ENCODE measurements at regions not wholly inside any gene's neighbourhood (a gene's known extent, or its start where the extent isn't known, plus 50 kb on each side); places are given as distances from the start of the nearest gene placed in this dataset.
"Not testable (repeated sequence)": the region's sequence is repeated elsewhere in the genome, so short reads cannot be mapped to it uniquely, and the experiment has no call there.

DNA sequence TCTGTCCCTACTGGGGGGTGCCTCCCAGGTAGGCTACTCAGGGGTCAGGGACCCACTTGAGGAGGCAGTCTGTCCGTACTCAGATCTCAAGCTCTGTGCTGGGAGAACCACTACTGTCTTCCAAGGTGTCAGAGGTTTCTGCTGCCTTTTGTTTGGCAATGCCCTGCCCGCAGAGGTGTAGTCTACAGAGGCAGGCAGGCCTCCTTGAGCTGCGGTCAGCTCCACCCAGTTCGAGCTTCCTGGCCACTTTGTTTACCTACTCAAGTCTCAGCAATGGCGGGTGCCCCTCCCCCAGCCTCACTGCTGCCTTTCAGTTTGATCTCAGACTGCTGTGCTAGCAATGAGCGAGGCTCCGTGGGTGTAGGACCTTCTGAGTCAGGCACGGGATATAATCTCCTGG, 263.1 kb upstream of the DAB2 start:
- H2BK5ac ChIP-seq (ENCODE audit: low read length); H3K4me1 ChIP-seq (ENCODE audit: control insufficient read depth, low read depth, low read length); H3K79me1 ChIP-seq (ENCODE audit: low read length); H3K79me2 ChIP-seq (ENCODE audit: control insufficient read depth, insufficient read depth, low read length); H3K4ac ChIP-seq (ENCODE audit: low read depth, low read length); H3K27me3 ChIP-seq (ENCODE audit: insufficient read depth, low read length, poor library complexity); H2BK15ac ChIP-seq (replicated peaks; ENCODE audit: low read depth); H3K27ac ChIP-seq (ENCODE audit: low read depth, low read length); H3K36me3 ChIP-seq (ENCODE audit: control insufficient read depth, insufficient read depth, low read length); H3K4me2 ChIP-seq (ENCODE audit: low read length); H4K5ac ChIP-seq (ENCODE audit: low read length); H3K56ac ChIP-seq (ENCODE audit: low read length); DNase-seq; H2BK120ac ChIP-seq (ENCODE audit: low read depth, low read length); H2AK5ac ChIP-seq (ENCODE audit: low read length); H3K18ac ChIP-seq (ENCODE audit: low read length); H3K9ac ChIP-seq (ENCODE audit: low read length); H3K23ac ChIP-seq (ENCODE audit: low read length); H4K8ac ChIP-seq (ENCODE audit: low read depth, low read length); H3K4me3 ChIP-seq (ENCODE audit: low read length): not testable (repeated sequence)
- WGBS (ENCODE audit: extremely low coverage, insufficient coverage, low lambda C conversion rate) = no CpG with 5 or more reads among the region's 8 CpGs

- Histone ChIP-seq H3K79me2 (ENCODE audit: control insufficient read depth, insufficient read depth, low read length) (no peaks in the 10 kb centered on the region), H3K4ac (ENCODE audit: low read depth, low read length) (no peak overlapping the region), H2BK15ac (replicated peaks; ENCODE audit: low read depth) (no peak overlapping the region), H3K79me1 (ENCODE audit: low read length) (no peaks in the 10 kb centered on the region), H3K23ac (ENCODE audit: low read length) (no peak overlapping the region), H3K4me2 (ENCODE audit: low read length) (no peak overlapping the region), H3K9ac (ENCODE audit: low read length) (no peak overlapping the region), H2BK5ac (ENCODE audit: low read length) (no peak overlapping the region), H3K18ac (ENCODE audit: low read length) (no peak overlapping the region), H3K27me3 (ENCODE audit: insufficient read depth, low read length, poor library complexity) (no peaks in the 10 kb centered on the region), H3K4me3 (ENCODE audit: low read length) (no peak overlapping the region), H3K36me3 (ENCODE audit: control insufficient read depth, insufficient read depth, low read length) (no peaks in the 10 kb centered on the region), H2BK120ac (ENCODE audit: low read depth, low read length) (no peak overlapping the region), H4K8ac (ENCODE audit: low read depth, low read length) (no peak overlapping the region), H3K56ac (ENCODE audit: low read length) (no peak overlapping the region), H3K27ac (ENCODE audit: low read depth, low read length) (no peak overlapping the region), H4K5ac (ENCODE audit: low read length) (no peak overlapping the region), H3K4me1 (ENCODE audit: control insufficient read depth, low read depth, low read length) (no peaks in the 10 kb centered on the region), H2AK5ac (ENCODE audit: low read length) (no peak overlapping the region)
- WGBS (ENCODE audit: extremely low coverage, insufficient coverage, low lambda C conversion rate) = 100% methylated on average over 1 of the region's 1 CpG
- DNase-seq = no peak
Measured at GRCh38 chr5:39680213-39680612, 255.4 kb upstream of the DAB2 start.

DNA sequence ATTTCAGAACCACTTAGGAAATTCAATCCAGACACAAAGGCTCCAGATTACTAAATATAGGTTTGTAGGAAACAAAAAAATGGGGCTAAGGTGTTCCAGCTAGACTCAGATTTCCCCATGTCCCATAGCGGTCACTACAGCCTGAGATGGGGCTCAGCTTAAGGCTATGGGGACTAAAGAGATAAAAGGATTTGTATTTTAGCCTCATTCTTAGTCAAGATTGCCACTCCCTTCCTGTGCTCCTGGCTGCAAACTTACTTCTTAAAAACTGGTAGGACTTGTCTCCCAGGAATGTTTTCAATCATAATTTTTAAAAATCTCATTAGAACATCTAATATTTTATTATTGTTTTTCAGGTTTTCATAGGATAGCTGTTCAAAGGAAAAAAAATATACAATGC, 253.8 kb upstream of the DAB2 start:
- H3K56ac ChIP-seq (ENCODE audit: low read length) = no peak overlapping the region
- no CpG with 5 or more reads among the region's 1 CpG for whole genome bisulfite sequencing (ENCODE audit: extremely low coverage, insufficient coverage, low lambda C conversion rate)
- no peak overlapping the region for H4K8ac ChIP-seq (ENCODE audit: low read depth, low read length)
- H3K27me3 ChIP-seq (ENCODE audit: insufficient read depth, low read length, poor library complexity) = no peaks in the 10 kb centered on the region
- H3K4ac ChIP-seq (ENCODE audit: low read depth, low read length) = no peak overlapping the region
- no peak overlapping the region for H2BK120ac ChIP-seq (ENCODE audit: low read depth, low read length)
- no peak overlapping the region for H2AK5ac ChIP-seq (ENCODE audit: low read length)
- H2BK15ac ChIP-seq (replicated peaks; ENCODE audit: low read depth) = no peak overlapping the region
- DNase-seq = no peak
- H3K27ac ChIP-seq (ENCODE audit: low read depth, low read length) = no peak overlapping the region
- no peaks in the 10 kb centered on the region for H3K79me1 ChIP-seq (ENCODE audit: low read length)
- H3K4me3 ChIP-seq (ENCODE audit: low read length) = no peak overlapping the region
- no peak overlapping the region for H3K18ac ChIP-seq (ENCODE audit: low read length)
- H3K4me1 ChIP-seq (ENCODE audit: control insufficient read depth, low read depth, low read length) = no peaks in the 10 kb centered on the region
- H3K36me3 ChIP-seq (ENCODE audit: control insufficient read depth, insufficient read depth, low read length) = no peaks in the 10 kb centered on the region
- no peak overlapping the region for H4K5ac ChIP-seq (ENCODE audit: low read length)
- H3K4me2 ChIP-seq (ENCODE audit: low read length) = no peak overlapping the region
- no peak overlapping the region for H2BK5ac ChIP-seq (ENCODE audit: low read length)
- no peaks in the 10 kb centered on the region for H3K79me2 ChIP-seq (ENCODE audit: control insufficient read depth, insufficient read depth, low read length)
- H3K9ac ChIP-seq (ENCODE audit: low read length) = no peak overlapping the region
- H3K23ac ChIP-seq (ENCODE audit: low read length) = no peak overlapping the region

GRCh38 chr5:39675676-39676075, 250.9 kb upstream of the DAB2 start:
- no peak overlapping the region for H2AK5ac ChIP-seq (ENCODE audit: low read length)
- H4K5ac ChIP-seq (ENCODE audit: low read length) = no peak overlapping the region
- H3K79me2 ChIP-seq (ENCODE audit: control insufficient read depth, insufficient read depth, low read length) = no peaks in the 10 kb centered on the region
- no peak overlapping the region for H4K8ac ChIP-seq (ENCODE audit: low read depth, low read length)
- no peaks in the 10 kb centered on the region for H3K4me1 ChIP-seq (ENCODE audit: control insufficient read depth, low read depth, low read length)
- no CpG with 5 or more reads among the region's 2 CpGs for WGBS (ENCODE audit: extremely low coverage, insufficient coverage, low lambda C conversion rate)
- no peaks in the 10 kb centered on the region for H3K36me3 ChIP-seq (ENCODE audit: control insufficient read depth, insufficient read depth, low read length)
- H3K23ac ChIP-seq (ENCODE audit: low read length) = no peak overlapping the region
- no peak overlapping the region for H3K4ac ChIP-seq (ENCODE audit: low read depth, low read length)
- H2BK5ac ChIP-seq (ENCODE audit: low read length) = no peak overlapping the region
- H3K56ac ChIP-seq (ENCODE audit: low read length) = no peak overlapping the region
- H3K9ac ChIP-seq (ENCODE audit: low read length) = no peak overlapping the region
- no peak overlapping the region for H3K18ac ChIP-seq (ENCODE audit: low read length)
- no peak overlapping the region for H2BK120ac ChIP-seq (ENCODE audit: low read depth, low read length)
- H3K4me2 ChIP-seq (ENCODE audit: low read length) = no peak overlapping the region
- H3K27ac ChIP-seq (ENCODE audit: low read depth, low read length) = no peak overlapping the region
- H2BK15ac ChIP-seq (replicated peaks; ENCODE audit: low read depth) = no peak overlapping the region
- H3K4me3 ChIP-seq (ENCODE audit: low read length) = no peak overlapping the region
- no peak for DNase-seq
- no peaks in the 10 kb centered on the region for H3K27me3 ChIP-seq (ENCODE audit: insufficient read depth, low read length, poor library complexity)
- no peaks in the 10 kb centered on the region for H3K79me1 ChIP-seq (ENCODE audit: low read length)

DNA sequence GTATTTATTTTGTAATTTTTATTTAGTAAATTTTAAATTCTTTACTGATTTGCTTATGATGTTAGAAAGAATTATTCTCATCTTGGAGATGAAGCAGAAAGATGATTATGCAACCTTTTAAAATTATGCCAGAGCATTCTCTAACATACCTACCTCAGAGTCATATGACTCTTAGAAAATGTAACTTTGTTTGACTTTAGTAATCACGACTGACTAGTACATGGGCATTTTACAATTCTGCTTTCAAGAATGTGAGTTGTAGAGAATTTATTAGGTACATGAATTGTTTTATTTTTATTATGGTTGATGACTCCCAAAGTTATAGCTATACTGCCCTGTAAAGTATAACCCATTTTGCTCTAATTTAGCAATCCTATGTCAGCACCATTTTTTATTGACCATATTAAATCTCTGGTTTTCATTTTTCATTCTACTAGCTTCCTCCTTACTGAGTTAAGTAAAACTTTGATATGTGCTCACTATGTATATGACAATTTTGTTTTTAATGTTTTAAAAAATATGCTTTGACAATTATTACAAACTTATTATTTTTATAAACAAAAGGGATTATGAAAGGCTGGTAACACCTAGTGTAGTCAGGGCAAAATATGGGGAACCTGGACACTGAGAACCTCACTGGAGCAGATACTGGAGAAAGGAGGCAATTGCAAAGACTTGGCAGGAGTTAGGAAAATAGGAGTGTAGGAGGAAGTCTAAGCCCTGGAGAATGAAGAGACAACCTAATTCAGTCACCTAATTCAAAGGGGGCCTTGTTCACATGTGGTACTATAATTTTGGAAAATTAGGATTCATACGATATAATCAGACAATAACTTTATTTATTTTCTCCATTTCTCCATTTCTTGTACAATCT, 249.7 kb upstream of the DAB2 start:
- Histone ChIP-seq H3K79me2 (ENCODE audit: control insufficient read depth, insufficient read depth, low read length) (no peaks in the 10 kb centered on the region), H2BK15ac (replicated peaks; ENCODE audit: low read depth) (no peak overlapping the region), H3K4me3 (ENCODE audit: low read length) (no peak overlapping the region), H2AK5ac (ENCODE audit: low read length) (no peak overlapping the region), H3K27me3 (ENCODE audit: insufficient read depth, low read length, poor library complexity) (no peaks in the 10 kb centered on the region), H3K4ac (ENCODE audit: low read depth, low read length) (no peak overlapping the region), H3K23ac (ENCODE audit: low read length) (no peak overlapping the region), H3K56ac (ENCODE audit: low read length) (no peak overlapping the region), H3K9ac (ENCODE audit: low read length) (no peak overlapping the region), H3K4me2 (ENCODE audit: low read length) (no peak overlapping the region), H3K79me1 (ENCODE audit: low read length) (no peaks in the 10 kb centered on the region), H3K27ac (ENCODE audit: low read depth, low read length) (no peak overlapping the region), H2BK120ac (ENCODE audit: low read depth, low read length) (no peak overlapping the region), H2BK5ac (ENCODE audit: low read length) (no peak overlapping the region), H3K18ac (ENCODE audit: low read length) (no peak overlapping the region), H3K4me1 (ENCODE audit: control insufficient read depth, low read depth, low read length) (no peaks in the 10 kb centered on the region), H4K5ac (ENCODE audit: low read length) (no peak overlapping the region), H4K8ac (ENCODE audit: low read depth, low read length) (no peak overlapping the region), H3K36me3 (ENCODE audit: control insufficient read depth, insufficient read depth, low read length) (no peaks in the 10 kb centered on the region)
- no peak for DNase-seq
- whole genome bisulfite sequencing (ENCODE audit: extremely low coverage, insufficient coverage, low lambda C conversion rate) = no CpG with 5 or more reads among the region's 2 CpGs

- H3K79me2 ChIP-seq (ENCODE audit: control insufficient read depth, insufficient read depth, low read length) = no peaks in the 10 kb centered on the region
- WGBS (ENCODE audit: extremely low coverage, insufficient coverage, low lambda C conversion rate) = no CpG with 5 or more reads among the region's 1 CpG
- no peaks in the 10 kb centered on the region for H3K27me3 ChIP-seq (ENCODE audit: insufficient read depth, low read length, poor library complexity)
- H3K23ac ChIP-seq (ENCODE audit: low read length) = no peak overlapping the region
- H4K5ac ChIP-seq (ENCODE audit: low read length) = no peak overlapping the region
- H3K18ac ChIP-seq (ENCODE audit: low read length) = no peak overlapping the region
- H2BK120ac ChIP-seq (ENCODE audit: low read depth, low read length) = no peak overlapping the region
- no peak overlapping the region for H2BK15ac ChIP-seq (replicated peaks; ENCODE audit: low read depth)
- no peaks in the 10 kb centered on the region for H3K4me1 ChIP-seq (ENCODE audit: control insufficient read depth, low read depth, low read length)
- no peaks in the 10 kb centered on the region for H3K36me3 ChIP-seq (ENCODE audit: control insufficient read depth, insufficient read depth, low read length)
- H2BK5ac ChIP-seq (ENCODE audit: low read length) = no peak overlapping the region
- no peak overlapping the region for H2AK5ac ChIP-seq (ENCODE audit: low read length)
- H3K27ac ChIP-seq (ENCODE audit: low read depth, low read length) = no peak overlapping the region
- no peak for DNase-seq
- no peak overlapping the region for H3K4me3 ChIP-seq (ENCODE audit: low read length)
- no peaks in the 10 kb centered on the region for H3K79me1 ChIP-seq (ENCODE audit: low read length)
- H3K56ac ChIP-seq (ENCODE audit: low read length) = no peak overlapping the region
- H3K4me2 ChIP-seq (ENCODE audit: low read length) = no peak overlapping the region
- no peak overlapping the region for H3K9ac ChIP-seq (ENCODE audit: low read length)
- H4K8ac ChIP-seq (ENCODE audit: low read depth, low read length) = no peak overlapping the region
- H3K4ac ChIP-seq (ENCODE audit: low read depth, low read length) = no peak overlapping the region
Measured at GRCh38 chr5:39671561-39671961, 246.8 kb upstream of the DAB2 start.
